ENCODE measurements at regions not wholly inside any gene's neighbourhood (a gene's known extent, or its start where the extent isn't known, plus 50 kb on each side); places are given as distances from the start of the nearest gene placed in this dataset.

DNA sequence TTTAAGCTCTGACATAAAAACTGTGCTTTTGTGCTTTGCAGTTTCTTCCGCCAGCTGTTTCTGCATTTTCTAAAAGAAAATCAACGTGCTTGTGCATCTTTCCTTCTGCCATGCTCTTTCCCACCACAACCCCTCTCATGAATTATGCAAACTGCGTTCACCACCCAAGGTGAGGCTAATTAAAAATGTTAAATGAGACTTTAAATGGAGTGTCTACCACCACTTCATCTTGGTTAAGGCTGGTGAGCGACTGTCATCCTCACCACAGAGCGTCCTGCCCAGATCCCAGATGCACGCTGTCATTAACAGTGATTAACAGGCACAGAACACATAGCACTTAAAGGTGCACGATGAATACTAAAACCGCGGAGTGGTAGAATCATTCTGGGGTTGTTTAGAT lies 250.5 kb upstream of the RAB6C start:
- TF ChIP-seq CTCF (IDR thresholded peaks at IDR 0.05; ENCODE audit: low read length, missing control alignments) = no peak
- no peak overlapping the region for H3K4me3 ChIP-seq (replicated peaks; ENCODE audit: low read depth, low read length)
- no peak for DNase-seq (ENCODE audit: low read depth)

- no peak overlapping the region for H3K4me3 ChIP-seq (replicated peaks; ENCODE audit: low read depth, low read length)
- TF ChIP-seq CTCF (IDR thresholded peaks at IDR 0.05; ENCODE audit: low read length, missing control alignments) = no peak
- DNase-seq (ENCODE audit: low read depth) = no peak
These were observed 249.8 kb upstream of the RAB6C start for GRCh38 chr2:129729646-129730045.

DNA sequence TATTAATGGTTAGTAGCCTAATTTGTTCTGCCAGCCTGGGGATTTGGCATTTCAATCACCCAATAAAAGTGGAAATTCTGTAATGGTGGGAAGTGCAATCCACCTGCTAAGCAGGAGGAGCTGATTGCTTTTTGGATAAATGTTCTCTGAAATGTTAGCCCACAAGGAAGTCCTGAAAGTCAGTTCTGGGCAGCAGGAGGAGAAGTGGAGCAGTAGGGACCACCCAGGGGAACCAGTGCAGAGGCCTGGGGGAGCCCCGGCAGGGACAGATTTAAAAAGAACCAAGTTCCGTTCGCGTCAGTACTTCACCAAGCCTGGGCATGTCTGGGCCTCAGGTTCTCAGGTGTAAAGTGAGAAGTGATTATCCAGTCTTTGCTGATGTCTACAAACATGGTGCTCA lies 248.5 kb upstream of the RAB6C start:
- DNase-seq (ENCODE audit: low read depth) = no peak
- H3K4me3 ChIP-seq (replicated peaks; ENCODE audit: low read depth, low read length) = no peak overlapping the region
- TF ChIP-seq CTCF (IDR thresholded peaks at IDR 0.05; ENCODE audit: low read length, missing control alignments) = no peak

DNA sequence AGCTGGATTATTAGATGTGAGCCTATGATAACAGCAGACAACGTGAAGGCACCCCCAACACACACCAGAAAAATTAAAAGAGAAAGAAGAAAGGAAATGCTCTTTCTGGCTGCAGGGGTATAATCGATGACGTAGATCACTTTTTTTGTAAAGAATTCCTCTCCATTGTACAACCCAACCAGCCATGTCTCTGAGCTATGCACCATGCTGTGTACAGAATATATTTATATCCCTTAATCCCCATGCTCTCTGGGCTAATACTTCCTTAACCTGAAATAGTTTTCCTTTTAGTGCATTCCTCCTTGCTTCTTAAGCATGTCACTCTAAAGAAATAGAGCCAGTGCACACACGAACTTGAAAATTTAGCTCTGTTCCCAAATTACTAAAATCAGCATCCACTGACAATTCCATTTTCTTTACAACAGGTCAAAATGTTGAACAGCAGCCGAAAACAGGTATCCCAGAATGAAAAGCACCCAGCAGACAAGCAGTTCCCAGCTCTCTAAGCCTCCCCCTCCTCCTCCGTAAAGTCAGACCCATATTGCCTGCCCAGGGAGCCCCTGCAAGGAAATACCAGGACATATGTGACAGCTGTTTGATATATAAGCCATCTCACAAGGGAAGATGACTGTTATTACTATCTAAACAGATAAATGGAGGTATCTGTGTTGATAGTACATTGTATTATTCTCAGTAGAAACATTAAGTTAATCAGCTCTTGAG lies 247.4 kb upstream of the RAB6C start:
- no peak for TF ChIP-seq CTCF (IDR thresholded peaks at IDR 0.05; ENCODE audit: low read length, missing control alignments)
- no peak overlapping the region for H3K4me3 ChIP-seq (replicated peaks; ENCODE audit: low read depth, low read length)
- no peak for DNase-seq (ENCODE audit: low read depth)

- H3K4me3 ChIP-seq (replicated peaks; ENCODE audit: low read depth, low read length) = no peak overlapping the region
- no peak for DNase-seq (ENCODE audit: low read depth)
- TF ChIP-seq CTCF (IDR thresholded peaks at IDR 0.05; ENCODE audit: low read length, missing control alignments) = no peak
These were observed 246.8 kb upstream of the RAB6C start for GRCh38 chr2:129732630-129733026.

GRCh38 chr2:129733041-129733440 lies 246.4 kb upstream of the RAB6C start:
- DNase-seq (ENCODE audit: low read depth) = no peak
- H3K4me3 ChIP-seq (replicated peaks; ENCODE audit: low read depth, low read length) = no peak overlapping the region
- no peak for TF ChIP-seq CTCF (IDR thresholded peaks at IDR 0.05; ENCODE audit: low read length, missing control alignments)

DNA sequence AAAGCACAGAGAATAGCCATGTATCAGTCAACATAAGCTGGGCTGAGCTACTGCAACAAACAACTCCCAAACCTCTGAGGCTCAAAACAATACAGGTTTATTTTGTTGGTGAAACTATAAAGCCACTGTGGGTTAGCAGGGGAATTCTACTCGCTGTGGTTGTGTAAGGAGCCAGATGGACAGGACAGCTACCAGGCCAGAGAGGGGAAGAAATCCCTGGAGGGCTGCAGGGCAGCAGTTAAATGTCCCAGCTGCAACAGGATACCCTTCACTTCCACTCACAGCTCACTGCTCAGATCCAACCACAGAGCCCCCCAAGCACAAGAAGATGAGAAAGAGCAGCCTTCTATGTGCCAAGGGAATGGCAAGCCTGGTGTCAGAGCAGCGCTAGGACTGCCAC lies 245.9 kb upstream of the RAB6C start:
- DNase-seq (ENCODE audit: low read depth) = no peak
- TF ChIP-seq CTCF (IDR thresholded peaks at IDR 0.05; ENCODE audit: low read length, missing control alignments) = no peak
- H3K4me3 ChIP-seq (replicated peaks; ENCODE audit: low read depth, low read length) = no peak overlapping the region
